Right renal cortex interstitium (tissue), 3 donors: ENCODE measurements at regions not wholly inside any gene's neighbourhood (a gene's known extent, or its start where the extent isn't known, plus 50 kb on each side); places are given as distances from the start of the nearest gene placed in this dataset.

Experiments used
- DNase-seq, 3 donors: peaks; one replicate each; pipeline ENCODE4 v3.0.0-alpha.2; 2013; ENCODE audit warnings: low read depth in 3 of 3, low spot score in 2 of 3

- no peak for DNase-seq
Measured at GRCh38 chr10:123550675-123551096, 115.5 kb upstream of the GPR26 start.

DNA sequence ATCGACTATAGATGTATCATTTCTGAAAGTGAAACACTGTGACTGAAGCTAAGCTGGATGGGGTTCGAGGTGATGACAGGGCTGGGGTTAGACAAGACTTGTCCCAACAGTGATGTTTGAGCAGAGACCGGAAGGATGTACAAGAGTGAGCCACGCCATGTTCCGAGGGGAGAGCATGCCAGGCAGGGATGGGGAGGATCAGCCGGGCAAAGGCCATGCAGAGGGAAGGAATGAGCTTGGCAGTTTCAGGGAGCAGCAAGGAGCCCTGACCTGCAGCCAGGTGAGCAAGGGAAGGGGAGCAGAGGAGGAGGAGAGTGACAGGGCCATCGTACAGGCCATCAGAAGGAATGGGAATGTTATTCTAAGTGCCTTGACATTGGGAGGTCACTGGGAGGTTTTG is 114.9 kb upstream of the GPR26 start:
- DNase-seq = no peak

GRCh38 chr10:123552760-123553554 is 113.2 kb upstream of the GPR26 start:
- no peak for DNase-seq

DNA sequence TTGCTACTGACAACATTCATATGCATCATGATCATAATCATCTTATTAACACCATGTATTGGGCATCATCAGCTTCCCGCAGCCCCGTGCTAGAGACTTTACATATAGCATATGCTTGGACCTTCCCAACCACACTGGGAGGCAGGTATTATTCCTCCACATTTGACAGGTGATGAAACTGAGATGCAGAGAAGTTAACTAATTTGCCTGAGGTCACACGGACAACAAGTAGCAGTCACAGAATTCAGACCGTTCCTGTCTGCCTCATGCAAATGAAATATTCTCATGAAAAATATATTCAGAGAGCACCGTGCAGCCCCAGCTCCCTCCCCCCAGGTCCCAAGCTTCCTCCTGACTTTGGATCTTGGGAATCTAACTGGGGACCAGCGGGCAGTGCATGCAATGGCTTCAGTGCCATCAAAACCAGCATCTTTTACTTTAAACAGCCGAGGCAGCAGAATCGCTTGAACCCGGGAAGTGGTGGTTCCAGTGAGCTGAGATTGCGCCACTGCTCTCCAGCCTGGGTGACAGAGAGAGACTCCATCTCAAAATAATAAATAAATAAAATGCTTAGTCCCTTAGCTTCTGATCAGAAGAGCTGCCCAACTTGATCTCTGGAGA is 112.2 kb upstream of the GPR26 start:
- no peak for DNase-seq

GRCh38 chr10:123554656-123555055 is 111.5 kb upstream of the GPR26 start:
- no peak for DNase-seq

DNA sequence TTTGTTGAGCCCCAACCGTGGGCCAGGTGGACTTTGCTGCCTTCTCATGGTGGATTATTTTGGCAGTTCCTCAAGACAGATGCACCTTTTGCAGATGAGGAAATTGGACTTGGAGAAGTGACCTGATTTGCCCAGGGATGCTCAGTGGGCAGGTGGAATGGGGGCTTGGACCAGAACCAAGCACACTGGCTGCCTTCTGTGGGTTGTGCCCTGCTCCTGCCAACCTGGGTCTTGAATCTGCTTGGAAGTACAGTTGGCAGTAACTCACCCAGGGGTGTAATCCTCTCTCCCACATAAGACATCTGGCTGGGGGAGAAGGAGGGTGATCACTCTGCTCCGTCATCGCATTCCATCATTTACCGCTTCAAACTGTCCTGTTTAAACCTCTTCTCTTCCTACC is 110.5 kb upstream of the GPR26 start:
- no peak for DNase-seq

- no peak for DNase-seq
Measured at GRCh38 chr10:123556049-123556448, 110.1 kb upstream of the GPR26 start.

GRCh38 chr10:123556736-123557135 is 109.4 kb upstream of the GPR26 start:
- no peak for DNase-seq

DNA sequence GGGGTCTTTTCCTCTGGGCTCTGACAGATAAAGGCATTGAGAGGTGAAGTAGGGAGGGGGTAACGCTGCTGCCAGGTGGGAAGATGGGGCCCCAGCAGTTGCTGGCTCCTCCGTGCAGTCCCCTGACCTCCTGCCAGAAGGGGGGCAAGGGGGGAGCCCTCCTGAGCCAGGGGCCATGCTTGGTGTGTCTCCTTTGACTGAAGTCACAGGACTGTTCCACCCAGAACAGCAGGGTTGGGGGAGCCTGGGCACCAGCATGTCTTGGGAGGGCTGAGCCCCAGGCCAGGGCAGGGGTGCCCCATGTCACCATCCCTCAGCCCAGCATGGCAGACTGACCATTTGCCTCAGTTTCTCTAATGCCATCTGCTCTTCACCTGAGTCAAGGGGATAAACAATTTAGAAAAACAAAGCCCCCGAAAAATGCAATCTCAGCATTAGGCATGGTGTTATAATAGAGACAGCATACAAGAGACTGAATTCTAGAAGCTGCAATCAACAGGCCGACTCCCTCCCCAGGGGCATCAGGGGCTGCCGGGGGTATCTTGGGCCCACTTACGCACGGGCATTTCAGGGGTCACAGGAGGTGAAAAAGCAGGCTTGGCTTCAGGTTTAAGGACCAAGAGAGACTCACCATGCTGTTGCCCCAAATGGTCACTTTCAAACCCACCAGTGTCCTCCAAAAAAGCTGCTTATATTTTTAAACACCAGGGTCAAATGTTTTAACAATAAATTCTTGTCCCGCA is 108.6 kb upstream of the GPR26 start:
- no peak for DNase-seq

DNA sequence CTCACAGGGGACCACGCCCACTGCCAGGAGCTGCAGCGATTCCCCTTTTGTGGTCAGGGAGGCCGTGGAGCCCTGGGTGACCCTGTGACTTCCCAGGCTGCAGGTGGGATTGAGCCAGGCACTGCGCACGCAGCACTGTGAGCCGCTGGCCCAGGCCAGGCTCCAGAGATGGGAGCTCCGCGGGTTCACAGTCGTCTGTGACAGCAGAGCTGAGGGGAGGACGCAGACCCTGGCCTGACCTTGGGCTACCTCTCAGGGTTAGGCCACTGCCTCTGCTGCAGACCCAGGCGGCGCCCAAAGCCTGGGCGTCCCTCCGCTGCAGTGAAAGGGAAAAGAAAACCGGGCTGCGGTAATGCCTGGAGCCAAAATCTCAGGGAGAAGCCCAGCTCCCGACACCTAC is 107.5 kb upstream of the GPR26 start:
- no peak for DNase-seq

GRCh38 chr10:123559066-123559822 is 106.9 kb upstream of the GPR26 start:
- DNase-seq = peak in 2 of 3 donors; percentile 36 to 43

DNA sequence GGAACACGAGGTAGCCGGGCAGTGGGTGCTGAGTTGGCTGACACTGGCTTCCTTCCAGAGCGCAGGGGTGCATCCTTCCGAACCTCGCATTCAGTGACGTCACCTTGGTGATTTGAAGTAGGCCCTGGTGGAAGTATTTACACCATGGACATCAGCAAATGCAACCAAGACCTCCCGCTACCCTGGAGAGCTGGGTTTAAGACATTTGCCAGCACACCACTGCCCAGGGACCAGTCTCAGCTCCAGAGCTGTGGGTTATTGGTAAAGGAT is 106.4 kb upstream of the GPR26 start:
- DNase-seq = no peak

DNA sequence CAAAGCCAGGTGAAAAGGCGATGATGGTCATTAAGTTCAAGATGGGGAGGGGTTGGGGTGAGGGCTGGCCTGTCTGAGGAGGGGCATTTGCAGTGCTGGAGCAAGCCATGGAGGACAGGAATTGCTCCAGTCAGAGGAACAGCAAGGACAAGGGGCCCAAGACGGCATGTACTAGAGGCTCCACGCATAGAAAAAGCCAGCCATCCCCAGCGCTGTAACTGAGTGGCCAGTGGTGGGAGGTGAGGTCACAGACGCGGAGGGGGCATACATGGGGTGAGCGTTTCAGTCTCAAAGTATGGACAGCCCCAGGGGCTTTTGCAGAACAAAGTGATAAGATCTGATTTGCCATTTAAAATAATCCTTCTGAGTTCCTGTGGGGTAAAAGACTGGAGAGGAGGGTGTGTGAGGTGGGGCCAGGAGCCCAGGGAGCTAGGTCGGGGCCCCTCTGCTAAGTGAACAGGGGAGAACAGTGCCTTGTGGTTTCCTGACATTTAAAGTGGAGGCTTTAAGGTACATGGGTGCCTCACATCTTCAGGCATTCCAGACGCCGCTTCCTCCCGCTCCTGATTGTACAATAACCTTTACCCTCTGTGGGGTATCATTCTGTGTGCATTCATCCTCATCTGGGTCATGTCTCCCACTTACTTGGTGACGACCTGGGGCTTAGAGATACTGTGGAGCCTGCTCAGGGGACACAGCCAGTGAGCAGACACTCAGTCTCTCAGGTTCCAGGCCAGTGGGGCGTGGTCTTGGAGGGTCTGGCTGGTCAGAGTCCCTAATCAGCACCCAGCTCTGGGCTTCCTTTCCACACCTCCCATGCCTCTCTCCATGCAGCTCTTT is 105.6 kb upstream of the GPR26 start:
- DNase-seq = no peak

GRCh38 chr10:123561141-123561440 is 105.1 kb upstream of the GPR26 start:
- no peak for DNase-seq

GRCh38 chr10:123562387-123562786 is 103.8 kb upstream of the GPR26 start:
- no peak for DNase-seq

- DNase-seq = no peak
Measured at GRCh38 chr10:123562811-123563580, 103.2 kb upstream of the GPR26 start.

DNA sequence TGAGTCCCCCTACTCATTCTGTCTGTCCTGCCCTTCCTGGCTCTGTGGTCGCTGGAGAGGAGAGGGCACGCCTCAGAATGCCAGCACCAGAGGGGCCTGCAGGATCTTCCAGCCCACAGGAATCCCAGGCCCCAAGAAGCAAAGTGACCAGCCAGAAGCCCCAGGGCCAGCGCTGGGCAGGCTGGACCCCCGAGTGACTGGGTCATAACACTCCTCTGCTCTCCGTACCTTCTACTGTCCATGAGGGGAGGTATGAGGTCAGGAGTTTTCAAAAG is 102.6 kb upstream of the GPR26 start:
- no peak for DNase-seq

- DNase-seq = no peak
Measured at GRCh38 chr10:123563994-123564393, 102.2 kb upstream of the GPR26 start.

- DNase-seq = no peak
Measured at GRCh38 chr10:123564631-123565030, 101.5 kb upstream of the GPR26 start.
